HepG2 (cell line): ENCODE measurements at regions not wholly inside any gene's neighbourhood (a gene's known extent, or its start where the extent isn't known, plus 50 kb on each side); places are given as distances from the start of the nearest gene placed in this dataset.

Experiments used
- ATF1 ChIP-seq: IDR thresholded peaks from 2 replicates; pipeline ENCODE4 v1.6.1; 2016; ENCODE audit warnings: mild to moderate bottlenecking, control low read depth
- BRCA1 ChIP-seq: sonication (generic); formaldehyde crosslinking; IDR thresholded peaks from 2 replicates; pipeline ENCODE4 v1.4.0; 2020; ENCODE audit warnings: missing genetic modification reagents
- ESRRA ChIP-seq: sonication (generic); formaldehyde crosslinking; IDR thresholded peaks from 2 replicates; pipeline ENCODE4 v1.5.1; 2020; ENCODE audit warnings: mild to moderate bottlenecking, low read depth, missing genetic modification reagents
- FOXM1 ChIP-seq: sonication (generic); formaldehyde crosslinking; IDR thresholded peaks from 2 replicates; pipeline ENCODE4 v1.5.0; 2020; ENCODE audit warnings: missing genetic modification reagents
- HDAC2 ChIP-seq: sonication (generic); formaldehyde crosslinking; IDR thresholded peaks from 2 replicates; pipeline ENCODE4 v1.4.0; 2020; ENCODE audit warnings: missing genetic modification reagents
- MAFG ChIP-seq: sonication (generic); formaldehyde crosslinking; IDR thresholded peaks from 2 replicates; pipeline ENCODE4 v1.5.1; 2020; ENCODE audit warnings: mild to moderate bottlenecking, missing genetic modification reagents
- MAZ ChIP-seq, 2 experiments: sonication (generic) in 1 of 2; formaldehyde crosslinking in 1 of 2; IDR thresholded peaks; 2 replicates each; pipeline versions ENCODE4 v1.5.0 to v1.6.1; 2012 to 2020; ENCODE audit warnings: low read depth in 2 of 2, mild to moderate bottlenecking in 2 of 2, borderline replicate concordance in 1 of 2, improper control_type of control experiment in 1 of 2, low read length in 1 of 2, missing genetic modification reagents in 1 of 2, moderate library complexity in 1 of 2
- NR1H2 ChIP-seq: sonication (generic); formaldehyde crosslinking; IDR thresholded peaks from 2 replicates; pipeline ENCODE4 v1.8.1; 2022; ENCODE audit warnings: low read depth, missing genetic modification reagents, borderline replicate concordance
- PITX1 ChIP-seq: sonication (generic); formaldehyde crosslinking; IDR thresholded peaks from 2 replicates; pipeline ENCODE4 v1.5.1; 2020; ENCODE audit warnings: mild to moderate bottlenecking, missing genetic modification reagents
- POLR2A ChIP-seq, 2 experiments: IDR thresholded peaks; 2 replicates each; pipeline ENCODE4 v1.6.1; 2011; ENCODE audit warnings: low read depth in 2 of 2, low read length in 2 of 2, mild to moderate bottlenecking in 1 of 2, moderate library complexity in 1 of 2; ENCODE audit not compliant: insufficient read depth in 1 of 2
- TGIF2 ChIP-seq: IDR thresholded peaks from 2 replicates; pipeline ENCODE4 v1.6.1; 2016; ENCODE audit warnings: control low read depth, missing compliant biosample characterization
- ZNF17 ChIP-seq: sonication (generic); formaldehyde crosslinking; IDR thresholded peaks from 2 replicates; pipeline ENCODE4 v1.5.0; 2020; ENCODE audit warnings: mild to moderate bottlenecking, missing genetic modification reagents
- TF ChIP-seq, protein P1 (sequence below): sonication (generic); formaldehyde crosslinking; IDR thresholded peaks from 2 replicates; pipeline ENCODE4 v1.5.0; 2020; ENCODE audit warnings: mild to moderate bottlenecking, missing genetic modification reagents, moderate library complexity
- TF ChIP-seq, protein P2 (sequence below), 2 experiments: IDR thresholded peaks; 2 replicates each; pipeline ENCODE4 v1.6.1; 2011 to 2012; ENCODE audit warnings: low read length in 2 of 2, borderline replicate concordance in 1 of 2, low read depth in 1 of 2, mild to moderate bottlenecking in 1 of 2, moderate library complexity in 1 of 2

DNA sequence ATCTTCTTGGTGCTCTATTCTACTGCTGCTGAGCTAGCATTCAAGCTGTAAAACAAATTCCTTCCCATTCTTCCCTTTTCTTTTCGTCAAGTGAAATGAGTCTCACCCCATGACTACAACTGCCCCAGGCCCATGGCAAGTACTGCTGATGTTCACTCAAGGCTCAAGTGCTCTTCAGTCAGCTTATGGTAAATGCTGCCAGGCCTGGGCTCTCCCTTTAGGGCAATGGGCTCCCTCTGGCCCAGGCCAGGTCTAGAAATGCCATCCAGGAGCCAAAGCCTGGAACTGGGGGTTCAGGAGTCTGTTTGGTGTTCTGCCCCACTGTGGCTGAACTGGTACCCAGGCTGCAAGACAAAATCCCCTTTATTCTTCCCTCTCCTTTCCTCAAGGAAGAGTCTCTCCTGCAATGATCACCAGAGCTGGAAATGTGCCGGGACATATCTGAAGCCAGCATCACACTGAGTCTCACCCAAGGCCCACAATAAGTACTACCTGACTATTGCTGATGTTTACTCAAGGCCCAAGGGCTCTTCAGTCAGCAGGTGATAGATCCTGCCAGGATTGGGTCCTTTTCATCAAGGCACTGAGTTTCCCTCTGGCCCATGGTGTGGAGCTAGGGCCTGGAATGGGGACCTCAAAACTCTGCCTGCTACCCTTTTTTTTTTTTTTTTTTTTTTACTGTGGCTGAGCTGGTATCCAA lies 205.0 kb upstream of the STAC start:
- TF ChIP-seq, protein P1, sequence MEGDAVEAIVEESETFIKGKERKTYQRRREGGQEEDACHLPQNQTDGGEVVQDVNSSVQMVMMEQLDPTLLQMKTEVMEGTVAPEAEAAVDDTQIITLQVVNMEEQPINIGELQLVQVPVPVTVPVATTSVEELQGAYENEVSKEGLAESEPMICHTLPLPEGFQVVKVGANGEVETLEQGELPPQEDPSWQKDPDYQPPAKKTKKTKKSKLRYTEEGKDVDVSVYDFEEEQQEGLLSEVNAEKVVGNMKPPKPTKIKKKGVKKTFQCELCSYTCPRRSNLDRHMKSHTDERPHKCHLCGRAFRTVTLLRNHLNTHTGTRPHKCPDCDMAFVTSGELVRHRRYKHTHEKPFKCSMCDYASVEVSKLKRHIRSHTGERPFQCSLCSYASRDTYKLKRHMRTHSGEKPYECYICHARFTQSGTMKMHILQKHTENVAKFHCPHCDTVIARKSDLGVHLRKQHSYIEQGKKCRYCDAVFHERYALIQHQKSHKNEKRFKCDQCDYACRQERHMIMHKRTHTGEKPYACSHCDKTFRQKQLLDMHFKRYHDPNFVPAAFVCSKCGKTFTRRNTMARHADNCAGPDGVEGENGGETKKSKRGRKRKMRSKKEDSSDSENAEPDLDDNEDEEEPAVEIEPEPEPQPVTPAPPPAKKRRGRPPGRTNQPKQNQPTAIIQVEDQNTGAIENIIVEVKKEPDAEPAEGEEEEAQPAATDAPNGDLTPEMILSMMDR = no peak
- TF ChIP-seq, protein P2, sequence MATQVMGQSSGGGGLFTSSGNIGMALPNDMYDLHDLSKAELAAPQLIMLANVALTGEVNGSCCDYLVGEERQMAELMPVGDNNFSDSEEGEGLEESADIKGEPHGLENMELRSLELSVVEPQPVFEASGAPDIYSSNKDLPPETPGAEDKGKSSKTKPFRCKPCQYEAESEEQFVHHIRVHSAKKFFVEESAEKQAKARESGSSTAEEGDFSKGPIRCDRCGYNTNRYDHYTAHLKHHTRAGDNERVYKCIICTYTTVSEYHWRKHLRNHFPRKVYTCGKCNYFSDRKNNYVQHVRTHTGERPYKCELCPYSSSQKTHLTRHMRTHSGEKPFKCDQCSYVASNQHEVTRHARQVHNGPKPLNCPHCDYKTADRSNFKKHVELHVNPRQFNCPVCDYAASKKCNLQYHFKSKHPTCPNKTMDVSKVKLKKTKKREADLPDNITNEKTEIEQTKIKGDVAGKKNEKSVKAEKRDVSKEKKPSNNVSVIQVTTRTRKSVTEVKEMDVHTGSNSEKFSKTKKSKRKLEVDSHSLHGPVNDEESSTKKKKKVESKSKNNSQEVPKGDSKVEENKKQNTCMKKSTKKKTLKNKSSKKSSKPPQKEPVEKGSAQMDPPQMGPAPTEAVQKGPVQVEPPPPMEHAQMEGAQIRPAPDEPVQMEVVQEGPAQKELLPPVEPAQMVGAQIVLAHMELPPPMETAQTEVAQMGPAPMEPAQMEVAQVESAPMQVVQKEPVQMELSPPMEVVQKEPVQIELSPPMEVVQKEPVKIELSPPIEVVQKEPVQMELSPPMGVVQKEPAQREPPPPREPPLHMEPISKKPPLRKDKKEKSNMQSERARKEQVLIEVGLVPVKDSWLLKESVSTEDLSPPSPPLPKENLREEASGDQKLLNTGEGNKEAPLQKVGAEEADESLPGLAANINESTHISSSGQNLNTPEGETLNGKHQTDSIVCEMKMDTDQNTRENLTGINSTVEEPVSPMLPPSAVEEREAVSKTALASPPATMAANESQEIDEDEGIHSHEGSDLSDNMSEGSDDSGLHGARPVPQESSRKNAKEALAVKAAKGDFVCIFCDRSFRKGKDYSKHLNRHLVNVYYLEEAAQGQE (IDR thresholded peaks at IDR 0.05; ENCODE audit: borderline replicate concordance in 1 of 2, low read depth in 1 of 2, low read length in 2 of 2) = no peak
- no peak for TF ChIP-seq ZNF17 (CRISPR knock-in tag)
- no peak for TF ChIP-seq HDAC2 (CRISPR knock-in tag)
- no peak for TF ChIP-seq POLR2A (IDR thresholded peaks at IDR 0.05; ENCODE audit: insufficient read depth in 1 of 2, low read depth in 2 of 2, low read length in 2 of 2)
- no peak for TF ChIP-seq MAZ (IDR thresholded peaks at IDR 0.05; ENCODE audit: borderline replicate concordance, low read depth, low read length)
- TF ChIP-seq MAZ (CRISPR knock-in tag; IDR thresholded peaks at IDR 0.05; ENCODE audit: low read depth) = no peak
- no peak for TF ChIP-seq ESRRA (CRISPR knock-in tag)
- TF ChIP-seq MAFG = no peak
- no peak for TF ChIP-seq ATF1 (CRISPR knock-in tag)
- no peak for TF ChIP-seq PITX1
- no peak for TF ChIP-seq BRCA1 (CRISPR knock-in tag)
- no peak for TF ChIP-seq NR1H2 (CRISPR knock-in tag)
- TF ChIP-seq FOXM1 (CRISPR knock-in tag) = no peak
- TF ChIP-seq TGIF2 (CRISPR knock-in tag) = no peak
